GM12865 (cell line): ENCODE measurements at regions not wholly inside any gene's neighbourhood (a gene's known extent, or its start where the extent isn't known, plus 50 kb on each side); places are given as distances from the start of the nearest gene placed in this dataset.
A peak's percentile ranks its signal among the peaks of the same experiment; 100 is the strongest.
"Not testable (repeated sequence)": the region's sequence is repeated elsewhere in the genome, so short reads cannot be mapped to it uniquely, and the experiment has no call there.

Experiments used
- DNase-seq: peaks from one replicate; pipeline ENCODE4 v3.0.0; 2010; ENCODE audit warnings: low read depth
- H3K4me3 ChIP-seq: 2 replicates; pipeline ENCODE4 v1.5.1; 2011; ENCODE audit warnings: mild to moderate bottlenecking, low read depth, low read length, control low read depth
- CTCF ChIP-seq: IDR thresholded peaks from 2 replicates; pipeline ENCODE4 v1.5.1; 2011; ENCODE audit warnings: low read length, control low read depth, low read depth, inconsistent platforms; ENCODE audit not compliant: insufficient read depth; ENCODE audit errors: missing control alignments

DNA sequence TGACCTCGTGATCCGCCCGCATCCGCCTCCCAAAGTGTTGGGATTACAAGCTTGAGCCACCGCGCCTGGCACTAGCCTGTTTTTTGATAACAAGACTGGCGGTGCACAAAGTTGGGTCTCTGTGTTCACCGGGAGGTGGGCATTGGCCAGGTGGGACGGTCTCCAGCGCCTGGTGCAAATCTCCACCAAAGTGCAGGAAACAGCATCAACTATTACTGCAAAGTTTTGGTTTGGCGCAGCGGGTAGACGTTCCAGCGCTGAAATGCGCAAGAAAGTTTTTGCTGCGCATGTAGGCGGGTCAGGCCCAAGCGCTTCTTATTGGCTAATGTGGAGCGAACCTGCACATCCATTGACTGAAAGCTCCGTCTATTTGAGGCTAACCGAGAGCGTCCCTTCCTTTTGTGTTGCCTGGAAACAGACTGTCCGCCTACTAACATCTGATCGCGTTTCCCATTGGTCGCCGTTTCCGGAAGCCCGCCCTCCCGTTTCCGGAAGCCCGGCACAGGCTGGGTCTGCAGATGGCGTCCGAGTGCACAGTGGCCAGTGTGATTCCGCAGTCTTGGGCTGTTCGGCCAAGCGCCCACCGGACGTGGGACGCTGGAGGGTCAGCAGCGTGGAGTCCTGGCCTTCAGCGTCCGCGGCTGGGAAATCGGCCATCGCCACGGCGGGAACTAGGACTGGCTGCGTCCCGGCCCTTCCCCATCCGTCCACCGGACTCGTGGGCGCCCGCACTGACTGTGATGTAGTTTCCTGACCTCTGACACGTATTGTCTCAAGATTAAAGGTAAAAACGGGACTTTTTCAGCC lies 53.3 kb upstream of the ZNF527 start:
- peak; percentile 31 for TF ChIP-seq CTCF
- DNase-seq, result peak; percentile 99

GRCh38 chr19:37320988-37321387 lies 49.9 kb upstream of the ZNF527 start:
- not testable (repeated sequence) for H3K4me3 ChIP-seq, DNase-seq

More for the DNA sequence above, 53.3 kb upstream of the ZNF527 start:
- peak overlapping the region; percentile 91 for H3K4me3 ChIP-seq
